ENCODE measurements at regions not wholly inside any gene's neighbourhood (a gene's known extent, or its start where the extent isn't known, plus 50 kb on each side); places are given as distances from the start of the nearest gene placed in this dataset.

DNA sequence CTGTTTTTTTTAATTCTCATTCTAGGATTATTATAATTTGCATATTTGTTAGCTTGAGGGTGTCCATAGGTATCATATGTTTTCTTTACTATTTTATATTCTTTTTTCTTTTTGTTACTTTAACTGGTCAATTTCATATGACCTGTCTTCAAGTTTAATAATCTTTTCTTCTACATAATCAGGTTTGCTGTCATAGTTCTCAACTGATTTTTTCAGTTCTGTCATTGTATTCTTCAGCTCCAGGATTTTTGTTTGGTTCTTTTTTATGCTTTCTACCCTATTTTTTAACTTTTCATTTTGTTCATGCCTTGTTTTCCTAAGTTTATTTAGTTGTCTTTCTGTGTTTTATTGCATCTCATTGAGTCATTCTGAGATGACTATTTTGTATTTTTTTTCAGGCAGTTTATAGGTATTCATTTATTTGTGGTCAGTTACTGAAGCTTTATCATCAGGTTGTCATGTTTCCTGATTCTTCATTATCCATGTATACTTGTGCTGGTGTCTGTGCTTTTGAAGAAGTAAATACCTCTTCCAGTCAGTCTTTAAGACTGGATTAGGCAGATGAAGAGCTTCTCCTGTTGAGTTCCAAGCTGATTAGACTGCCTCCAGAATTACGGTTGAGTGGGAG, 220.3 kb upstream of the VEGFC start:
- H3K4me3 ChIP-seq (ENCODE audit: low read length) = no peak overlapping the region
- no peaks in the 10 kb centered on the region for H3K36me3 ChIP-seq (ENCODE audit: insufficient read depth, low read depth, low read length)
- H3K4me1 ChIP-seq (ENCODE audit: insufficient read depth, low read length) = no peaks in the 10 kb centered on the region
- H3K27me3 ChIP-seq (ENCODE audit: insufficient read depth, low read length) = no peaks in the 10 kb centered on the region
- H3K9ac ChIP-seq (ENCODE audit: low read depth, low read length) = no peak overlapping the region
- no peak overlapping the region for H3K27ac ChIP-seq (ENCODE audit: low read length)
- H3K9me3 ChIP-seq (ENCODE audit: insufficient read depth, low read depth, low read length) = no peaks in the 10 kb centered on the region

GRCh38 chr4:177016541-177017141, 223.9 kb upstream of the VEGFC start:
- H3K27me3 ChIP-seq (ENCODE audit: insufficient read depth, low read length) = no peaks in the 10 kb centered on the region
- H3K27ac ChIP-seq (ENCODE audit: low read length) = no peak overlapping the region
- no peak overlapping the region for H3K4me3 ChIP-seq (ENCODE audit: low read length)
- H3K9me3 ChIP-seq (ENCODE audit: insufficient read depth, low read depth, low read length) = no peaks in the 10 kb centered on the region
- no peak overlapping the region for H3K9ac ChIP-seq (ENCODE audit: low read depth, low read length)
- H3K36me3 ChIP-seq (ENCODE audit: insufficient read depth, low read depth, low read length) = no peaks in the 10 kb centered on the region
- H3K4me1 ChIP-seq (ENCODE audit: insufficient read depth, low read length) = no peaks in the 10 kb centered on the region

DNA sequence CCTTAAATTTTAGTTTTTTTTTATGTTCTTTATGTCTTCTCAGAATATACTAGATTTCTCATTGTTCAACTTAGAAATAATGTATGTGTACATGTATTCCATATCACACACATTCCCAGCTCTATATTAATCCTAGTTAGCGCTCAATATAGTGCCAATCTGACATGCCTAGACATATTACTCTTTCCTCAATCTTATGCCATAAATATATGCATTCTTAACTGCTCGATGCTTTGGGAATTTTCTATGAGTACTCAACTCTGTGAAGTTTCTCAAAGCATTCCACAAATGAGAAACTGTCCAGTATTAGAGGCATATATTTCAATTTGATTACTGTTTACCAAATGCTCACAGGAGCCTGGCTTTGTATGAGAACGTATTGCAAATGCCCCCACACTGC, 231.2 kb upstream of the VEGFC start:
- Histone ChIP-seq H3K4me3 (ENCODE audit: low read length) (no peak overlapping the region), H3K9ac (ENCODE audit: low read depth, low read length) (no peak overlapping the region), H3K9me3 (ENCODE audit: insufficient read depth, low read depth, low read length) (no peaks in the 10 kb centered on the region), H3K36me3 (ENCODE audit: insufficient read depth, low read depth, low read length) (no peaks in the 10 kb centered on the region), H3K27ac (ENCODE audit: low read length) (no peak overlapping the region), H3K4me1 (ENCODE audit: insufficient read depth, low read length) (no peaks in the 10 kb centered on the region), H3K27me3 (ENCODE audit: insufficient read depth, low read length) (no peaks in the 10 kb centered on the region)

DNA sequence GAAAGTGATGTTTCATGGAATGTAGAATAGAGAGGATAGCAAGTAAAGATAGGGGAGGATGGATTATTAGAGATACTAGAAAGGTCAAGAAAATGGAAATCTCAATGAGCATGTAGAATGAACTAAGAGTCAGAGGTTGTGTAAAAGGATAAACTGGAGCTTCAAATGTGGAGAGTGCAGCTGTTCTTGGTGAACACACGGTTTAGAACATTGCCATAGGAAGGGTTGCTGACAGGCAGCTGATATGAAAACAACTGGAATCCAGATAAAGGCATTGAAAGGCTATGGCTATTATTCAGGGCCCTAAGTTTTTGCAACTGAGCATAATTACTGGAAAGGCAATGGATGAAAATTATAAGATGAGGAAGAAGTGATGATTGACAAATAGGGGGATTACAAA, 239.6 kb upstream of the VEGFC start:
- no peaks in the 10 kb centered on the region for H3K4me1 ChIP-seq (ENCODE audit: insufficient read depth, low read length)
- H3K9ac ChIP-seq (ENCODE audit: low read depth, low read length) = no peak overlapping the region
- H3K27ac ChIP-seq (ENCODE audit: low read length) = no peak overlapping the region
- H3K36me3 ChIP-seq (ENCODE audit: insufficient read depth, low read depth, low read length) = no peaks in the 10 kb centered on the region
- H3K9me3 ChIP-seq (ENCODE audit: insufficient read depth, low read depth, low read length) = no peaks in the 10 kb centered on the region
- no peaks in the 10 kb centered on the region for H3K27me3 ChIP-seq (ENCODE audit: insufficient read depth, low read length)
- no peak overlapping the region for H3K4me3 ChIP-seq (ENCODE audit: low read length)

- Histone ChIP-seq H3K27ac (ENCODE audit: low read length) (no peak overlapping the region), H3K9me3 (ENCODE audit: insufficient read depth, low read depth, low read length) (no peaks in the 10 kb centered on the region), H3K4me1 (ENCODE audit: insufficient read depth, low read length) (no peaks in the 10 kb centered on the region), H3K36me3 (ENCODE audit: insufficient read depth, low read depth, low read length) (no peaks in the 10 kb centered on the region), H3K9ac (ENCODE audit: low read depth, low read length) (no peak overlapping the region), H3K4me3 (ENCODE audit: low read length) (no peak overlapping the region), H3K27me3 (ENCODE audit: insufficient read depth, low read length) (no peaks in the 10 kb centered on the region)
These were observed 240.4 kb upstream of the VEGFC start for GRCh38 chr4:177033135-177033534.

DNA sequence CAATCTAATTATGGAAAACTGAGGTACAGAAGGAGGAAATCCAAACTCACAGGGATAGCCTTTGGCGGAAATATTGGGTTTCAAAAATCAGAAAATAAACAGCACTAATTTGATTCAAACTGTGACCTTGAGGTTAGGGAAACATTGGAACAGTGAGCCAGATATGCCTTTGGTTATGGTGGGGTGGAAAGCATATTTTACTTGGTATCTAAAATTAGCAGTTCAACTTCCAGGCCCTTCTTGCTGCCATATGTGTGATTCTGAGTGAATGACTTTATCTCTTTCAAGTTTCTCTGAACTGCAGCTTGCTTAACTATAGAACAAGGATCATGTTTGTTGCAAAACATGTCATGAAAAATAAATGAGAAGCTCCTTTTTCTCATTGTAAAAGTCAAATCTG, 240.9 kb upstream of the VEGFC start:
- no peak overlapping the region for H3K4me3 ChIP-seq (ENCODE audit: low read length)
- no peak overlapping the region for H3K9ac ChIP-seq (ENCODE audit: low read depth, low read length)
- no peaks in the 10 kb centered on the region for H3K27me3 ChIP-seq (ENCODE audit: insufficient read depth, low read length)
- H3K27ac ChIP-seq (ENCODE audit: low read length) = no peak overlapping the region
- no peaks in the 10 kb centered on the region for H3K9me3 ChIP-seq (ENCODE audit: insufficient read depth, low read depth, low read length)
- H3K36me3 ChIP-seq (ENCODE audit: insufficient read depth, low read depth, low read length) = no peaks in the 10 kb centered on the region
- H3K4me1 ChIP-seq (ENCODE audit: insufficient read depth, low read length) = no peaks in the 10 kb centered on the region

GRCh38 chr4:177041356-177041755, 248.6 kb upstream of the VEGFC start:
- Histone ChIP-seq H3K27me3 (ENCODE audit: insufficient read depth, low read length) (no peaks in the 10 kb centered on the region), H3K9me3 (ENCODE audit: insufficient read depth, low read depth, low read length) (no peaks in the 10 kb centered on the region), H3K9ac (ENCODE audit: low read depth, low read length) (no peak overlapping the region), H3K36me3 (ENCODE audit: insufficient read depth, low read depth, low read length) (no peaks in the 10 kb centered on the region), H3K4me3 (ENCODE audit: low read length) (no peak overlapping the region), H3K27ac (ENCODE audit: low read length) (no peak overlapping the region), H3K4me1 (ENCODE audit: insufficient read depth, low read length) (no peaks in the 10 kb centered on the region)

GRCh38 chr4:177047070-177047850, 254.5 kb upstream of the VEGFC start:
- no peaks in the 10 kb centered on the region for H3K9me3 ChIP-seq (ENCODE audit: insufficient read depth, low read depth, low read length)
- no peak overlapping the region for H3K27ac ChIP-seq (ENCODE audit: low read length)
- no peaks in the 10 kb centered on the region for H3K36me3 ChIP-seq (ENCODE audit: insufficient read depth, low read depth, low read length)
- H3K4me1 ChIP-seq (ENCODE audit: insufficient read depth, low read length) = no peaks in the 10 kb centered on the region
- no peak overlapping the region for H3K9ac ChIP-seq (ENCODE audit: low read depth, low read length)
- no peaks in the 10 kb centered on the region for H3K27me3 ChIP-seq (ENCODE audit: insufficient read depth, low read length)
- H3K4me3 ChIP-seq (ENCODE audit: low read length) = no peak overlapping the region

DNA sequence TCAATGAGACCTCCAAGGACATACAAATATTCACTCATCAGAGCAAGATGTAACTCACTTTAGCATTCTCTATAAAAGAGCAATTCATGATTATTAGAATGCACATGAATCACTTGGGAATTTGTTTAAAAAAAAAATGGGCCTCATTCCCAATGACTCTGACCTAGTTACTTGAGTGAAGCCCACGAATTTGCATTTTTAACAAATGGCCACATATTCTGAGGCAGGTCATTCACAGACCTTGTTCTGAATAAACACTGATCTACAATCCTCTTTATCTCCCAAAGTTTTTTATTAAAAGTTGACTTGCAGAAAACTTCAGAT, 255.1 kb upstream of the VEGFC start:
- Histone ChIP-seq H3K4me3 (ENCODE audit: low read length) (no peak overlapping the region), H3K4me1 (ENCODE audit: insufficient read depth, low read length) (no peaks in the 10 kb centered on the region), H3K9me3 (ENCODE audit: insufficient read depth, low read depth, low read length) (no peaks in the 10 kb centered on the region), H3K27ac (ENCODE audit: low read length) (no peak overlapping the region), H3K9ac (ENCODE audit: low read depth, low read length) (no peak overlapping the region), H3K27me3 (ENCODE audit: insufficient read depth, low read length) (no peaks in the 10 kb centered on the region), H3K36me3 (ENCODE audit: insufficient read depth, low read depth, low read length) (no peaks in the 10 kb centered on the region)

DNA sequence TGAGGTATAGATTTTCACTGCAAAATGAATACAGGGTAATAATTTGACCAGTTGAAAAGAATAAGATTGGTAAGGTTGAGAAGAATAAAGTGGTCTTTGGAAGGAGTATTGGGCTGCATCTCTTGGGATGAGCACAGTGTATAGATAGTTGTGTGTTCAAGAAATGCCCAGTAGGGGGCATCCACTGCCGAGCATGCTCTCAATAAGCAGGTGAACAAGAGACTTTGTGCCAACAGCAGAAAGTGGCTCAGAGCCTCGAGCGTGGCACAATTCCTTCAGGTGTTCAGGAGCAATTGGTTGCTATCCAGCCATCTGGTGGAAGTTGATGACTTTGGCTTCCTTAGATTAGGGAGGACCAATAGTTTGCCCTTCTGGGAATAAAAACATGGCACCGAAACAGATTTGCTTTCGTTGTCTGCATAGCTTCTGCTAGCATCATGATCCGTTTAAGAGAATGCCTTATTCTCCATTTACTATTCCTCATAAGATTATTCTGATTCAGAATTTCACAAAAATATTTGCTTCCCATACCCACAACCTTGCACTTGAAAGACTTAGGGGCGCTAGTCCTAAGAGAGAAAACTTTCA, 258.1 kb upstream of the NEIL3 start:
- Histone ChIP-seq H3K4me3 (ENCODE audit: low read length) (no peak overlapping the region), H3K9ac (ENCODE audit: low read depth, low read length) (no peak overlapping the region), H3K36me3 (ENCODE audit: insufficient read depth, low read depth, low read length) (no peaks in the 10 kb centered on the region), H3K27me3 (ENCODE audit: insufficient read depth, low read length) (no peaks in the 10 kb centered on the region), H3K27ac (ENCODE audit: low read length) (no peak overlapping the region), H3K9me3 (ENCODE audit: insufficient read depth, low read depth, low read length) (no peaks in the 10 kb centered on the region), H3K4me1 (ENCODE audit: insufficient read depth, low read length) (no peaks in the 10 kb centered on the region)

DNA sequence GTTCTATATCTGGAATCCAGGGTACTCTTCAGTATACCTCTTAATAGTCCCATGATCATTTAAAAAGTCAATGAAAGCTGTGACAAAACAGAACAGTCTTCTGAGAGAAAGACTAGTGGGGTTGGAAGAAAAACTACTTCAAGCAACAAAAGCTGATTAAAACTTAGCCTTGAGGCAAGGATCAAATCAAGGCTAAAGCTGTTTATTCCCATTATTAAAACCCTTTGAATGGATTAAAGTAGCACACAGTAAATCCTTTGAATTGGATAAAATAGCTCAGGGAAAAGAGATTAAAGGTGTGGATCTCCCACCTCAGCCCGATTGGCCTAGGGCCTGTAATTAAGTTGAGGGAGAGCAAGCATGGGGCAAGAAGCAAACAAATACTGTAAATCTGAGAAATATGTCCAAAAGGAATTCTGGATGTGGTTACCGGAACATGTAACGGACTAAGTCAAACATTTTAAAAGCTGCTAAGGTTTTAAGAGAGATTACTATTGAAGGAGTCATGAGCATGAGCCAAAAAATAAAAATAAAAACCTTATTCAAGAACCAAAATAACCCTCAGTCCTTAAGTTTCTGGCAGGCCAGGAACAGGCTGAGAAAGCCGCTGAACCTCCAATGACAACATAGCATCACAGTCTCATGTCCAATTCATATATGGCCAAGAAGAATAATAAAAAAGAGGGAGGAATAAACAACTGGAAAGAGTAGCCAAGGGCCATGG, 257.3 kb upstream of the NEIL3 start:
- no peak overlapping the region for H3K27ac ChIP-seq (ENCODE audit: low read length)
- no peaks in the 10 kb centered on the region for H3K9me3 ChIP-seq (ENCODE audit: insufficient read depth, low read depth, low read length)
- no peaks in the 10 kb centered on the region for H3K36me3 ChIP-seq (ENCODE audit: insufficient read depth, low read depth, low read length)
- H3K4me1 ChIP-seq (ENCODE audit: insufficient read depth, low read length) = no peaks in the 10 kb centered on the region
- no peak overlapping the region for H3K4me3 ChIP-seq (ENCODE audit: low read length)
- no peak overlapping the region for H3K9ac ChIP-seq (ENCODE audit: low read depth, low read length)
- H3K27me3 ChIP-seq (ENCODE audit: insufficient read depth, low read length) = no peaks in the 10 kb centered on the region

Data from iPS-20b (cell line).